ENCODE measurements at regions not wholly inside any gene's neighbourhood (a gene's known extent, or its start where the extent isn't known, plus 50 kb on each side); places are given as distances from the start of the nearest gene placed in this dataset.

DNA sequence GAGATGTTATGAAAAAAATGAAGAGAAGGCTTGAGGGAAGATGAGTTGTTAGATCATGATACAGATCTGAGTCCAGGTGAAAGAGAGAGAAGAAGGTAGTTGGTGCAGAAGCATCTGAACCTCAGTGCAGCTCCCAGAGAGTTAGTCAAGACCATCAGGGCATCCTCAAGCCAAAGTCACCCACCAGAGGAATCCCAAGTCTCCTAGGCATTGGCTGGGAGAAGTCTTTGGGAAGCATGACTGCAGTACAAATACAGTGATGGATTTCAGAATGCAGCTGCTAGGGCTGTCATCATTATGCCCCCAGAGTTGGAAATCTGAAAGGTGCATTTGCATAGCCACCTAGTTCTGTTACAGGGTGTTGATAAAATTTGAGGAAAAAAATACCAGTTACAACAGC lies 59.7 kb upstream of the GALNT18 start:
- TF ChIP-seq, protein P1, sequence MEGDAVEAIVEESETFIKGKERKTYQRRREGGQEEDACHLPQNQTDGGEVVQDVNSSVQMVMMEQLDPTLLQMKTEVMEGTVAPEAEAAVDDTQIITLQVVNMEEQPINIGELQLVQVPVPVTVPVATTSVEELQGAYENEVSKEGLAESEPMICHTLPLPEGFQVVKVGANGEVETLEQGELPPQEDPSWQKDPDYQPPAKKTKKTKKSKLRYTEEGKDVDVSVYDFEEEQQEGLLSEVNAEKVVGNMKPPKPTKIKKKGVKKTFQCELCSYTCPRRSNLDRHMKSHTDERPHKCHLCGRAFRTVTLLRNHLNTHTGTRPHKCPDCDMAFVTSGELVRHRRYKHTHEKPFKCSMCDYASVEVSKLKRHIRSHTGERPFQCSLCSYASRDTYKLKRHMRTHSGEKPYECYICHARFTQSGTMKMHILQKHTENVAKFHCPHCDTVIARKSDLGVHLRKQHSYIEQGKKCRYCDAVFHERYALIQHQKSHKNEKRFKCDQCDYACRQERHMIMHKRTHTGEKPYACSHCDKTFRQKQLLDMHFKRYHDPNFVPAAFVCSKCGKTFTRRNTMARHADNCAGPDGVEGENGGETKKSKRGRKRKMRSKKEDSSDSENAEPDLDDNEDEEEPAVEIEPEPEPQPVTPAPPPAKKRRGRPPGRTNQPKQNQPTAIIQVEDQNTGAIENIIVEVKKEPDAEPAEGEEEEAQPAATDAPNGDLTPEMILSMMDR (optimal IDR thresholded peaks at IDR 0.05 in 1 of 3, IDR thresholded peaks at IDR 0.05 in 1 of 3, conservative IDR thresholded peaks at IDR 0.05 in 1 of 3; ENCODE audit: extremely low read depth in 1 of 3, insufficient read depth in 2 of 3, low read length in 3 of 3): no peak
- TF ChIP-seq EZH2 (IDR thresholded peaks at IDR 0.05; ENCODE audit: low read length): no peak
